ENCODE measurements at regions not wholly inside any gene's neighbourhood (a gene's known extent, or its start where the extent isn't known, plus 50 kb on each side); places are given as distances from the start of the nearest gene placed in this dataset.

DNA sequence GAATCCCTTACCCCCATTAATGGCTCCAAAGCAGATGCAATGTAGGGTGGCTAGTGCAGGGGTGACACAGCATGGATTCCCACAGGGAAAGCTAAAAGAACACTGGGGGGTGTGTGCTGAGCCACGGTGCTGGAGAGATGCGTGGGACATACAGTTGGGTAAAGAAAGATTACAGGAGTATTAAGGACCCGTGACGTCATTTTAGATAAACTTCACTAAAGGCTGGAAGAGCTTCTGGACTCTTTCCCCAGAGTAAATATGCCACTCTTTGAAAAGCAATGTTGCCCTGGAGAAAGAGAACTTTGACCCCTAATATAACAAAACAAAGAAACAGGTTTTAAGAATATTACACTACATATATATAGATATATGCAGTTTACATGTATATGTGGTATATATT is 481.5 kb upstream of the VSTM2A start:
- Histone ChIP-seq H3K79me1 (replicated peaks; ENCODE audit: low read length, poor library complexity, severe bottlenecking) (no peaks in the 10 kb centered on the region), H3K9ac (ENCODE audit: low read length) (no peak overlapping the region), H3K36me3 (ENCODE audit: control insufficient read depth in 1 of 2, insufficient read depth in 2 of 2, low read depth in 1 of 2, low read length in 2 of 2) (no peaks in the 10 kb centered on the region), H3K14ac (ENCODE audit: low read length in 2 of 2) (no peak overlapping the region), H3K4me1 (ENCODE audit: control insufficient read depth, insufficient read depth, low read depth, low read length) (no peaks in the 10 kb centered on the region), H2AK5ac (ENCODE audit: low read length, severe bottlenecking) (no peak overlapping the region), H2BK15ac (ENCODE audit: low read depth, poor library complexity, severe bottlenecking) (no peak overlapping the region), H3K4me3 (ENCODE audit: insufficient read depth in 1 of 2, low read depth in 1 of 2, low read length in 2 of 2) (no peak overlapping the region), H2BK12ac (ENCODE audit: low read length in 2 of 2) (no peak overlapping the region), H2BK120ac (ENCODE audit: low read depth, low read length) (no peak overlapping the region), H3K27me3 (ENCODE audit: control insufficient read depth in 1 of 2, insufficient read depth in 1 of 2, low read length in 2 of 2) (no peaks in the 10 kb centered on the region), H4K8ac (ENCODE audit: low read length) (no peak overlapping the region), H3K27ac (ENCODE audit: low read length, poor library complexity, severe bottlenecking) (no peak overlapping the region), H3K4ac (ENCODE audit: low read depth in 1 of 2, low read length in 2 of 2) (no peak overlapping the region), H4K91ac (ENCODE audit: low read length) (no peak overlapping the region), H2BK5ac (ENCODE audit: low read depth, low read length, poor library complexity, severe bottlenecking) (no peak overlapping the region), H3K18ac (ENCODE audit: low read depth in 1 of 2, low read length in 2 of 2) (no peak overlapping the region), H3K9me3 (ENCODE audit: control insufficient read depth, low read length) (peaks cover 4% of the 10 kb centered on the region), H2AFZ (ENCODE audit: low read depth, low read length) (no peak overlapping the region), H3K4me2 (ENCODE audit: low read length, poor library complexity, severe bottlenecking) (no peak overlapping the region), H3K23ac (ENCODE audit: low read length in 2 of 2) (no peak overlapping the region)
- no peak for DNase-seq
- WGBS = 87% methylated on average over 4 of the region's 4 CpGs

DNA sequence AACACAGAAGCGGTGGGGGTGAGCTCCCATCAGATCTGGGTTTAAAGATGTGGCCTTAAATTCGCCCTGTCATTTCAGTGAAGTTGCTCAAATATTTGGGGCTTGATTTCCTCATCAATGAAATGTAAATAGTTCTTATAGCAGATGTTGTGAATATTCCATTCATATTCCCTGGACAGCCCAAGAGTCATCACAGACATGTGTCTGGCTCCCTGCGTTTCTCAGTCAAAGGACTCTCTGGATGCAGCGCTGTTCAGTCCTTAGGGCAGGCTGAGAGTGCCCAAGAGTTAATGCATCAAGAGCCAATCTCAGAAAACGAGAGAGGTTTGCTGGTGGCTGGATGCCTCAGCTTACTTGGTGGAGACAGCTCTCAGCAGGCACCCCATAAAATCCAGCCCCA is 475.5 kb upstream of the VSTM2A start:
- no peak overlapping the region for H4K91ac ChIP-seq (ENCODE audit: low read length)
- H2BK15ac ChIP-seq (ENCODE audit: low read depth, poor library complexity, severe bottlenecking) = no peak overlapping the region
- no peak overlapping the region for H3K27ac ChIP-seq (ENCODE audit: low read length, poor library complexity, severe bottlenecking)
- H4K8ac ChIP-seq (ENCODE audit: low read length) = no peak overlapping the region
- H3K4me3 ChIP-seq (ENCODE audit: insufficient read depth in 1 of 2, low read depth in 1 of 2, low read length in 2 of 2) = no peak overlapping the region
- H3K4me2 ChIP-seq (ENCODE audit: low read length, poor library complexity, severe bottlenecking) = no peak overlapping the region
- H3K14ac ChIP-seq (ENCODE audit: low read length in 2 of 2) = no peak overlapping the region
- no peak overlapping the region for H2BK120ac ChIP-seq (ENCODE audit: low read depth, low read length)
- no peak overlapping the region for H2BK5ac ChIP-seq (ENCODE audit: low read depth, low read length, poor library complexity, severe bottlenecking)
- H3K9me3 ChIP-seq (ENCODE audit: control insufficient read depth, low read length) = no peaks in the 10 kb centered on the region
- H2BK12ac ChIP-seq (ENCODE audit: low read length in 2 of 2) = no peak overlapping the region
- H3K18ac ChIP-seq (ENCODE audit: low read depth in 1 of 2, low read length in 2 of 2) = no peak overlapping the region
- no peak overlapping the region for H2AK5ac ChIP-seq (ENCODE audit: low read length, severe bottlenecking)
- no peak overlapping the region for H3K23ac ChIP-seq (ENCODE audit: low read length in 2 of 2)
- H2AFZ ChIP-seq (ENCODE audit: low read depth, low read length) = no peak overlapping the region
- H3K79me1 ChIP-seq (replicated peaks; ENCODE audit: low read length, poor library complexity, severe bottlenecking) = no peaks in the 10 kb centered on the region
- no peak overlapping the region for H3K4ac ChIP-seq (ENCODE audit: low read depth in 1 of 2, low read length in 2 of 2)
- H3K36me3 ChIP-seq (ENCODE audit: control insufficient read depth in 1 of 2, insufficient read depth in 2 of 2, low read depth in 1 of 2, low read length in 2 of 2) = no peaks in the 10 kb centered on the region
- H3K27me3 ChIP-seq (ENCODE audit: control insufficient read depth in 1 of 2, insufficient read depth in 1 of 2, low read length in 2 of 2) = no peaks in the 10 kb centered on the region
- no peak overlapping the region for H3K9ac ChIP-seq (ENCODE audit: low read length)
- H3K4me1 ChIP-seq (ENCODE audit: control insufficient read depth, insufficient read depth, low read depth, low read length) = no peaks in the 10 kb centered on the region
- WGBS = 71% methylated on average over 4 of the region's 5 CpGs
- DNase-seq = no peak

DNA sequence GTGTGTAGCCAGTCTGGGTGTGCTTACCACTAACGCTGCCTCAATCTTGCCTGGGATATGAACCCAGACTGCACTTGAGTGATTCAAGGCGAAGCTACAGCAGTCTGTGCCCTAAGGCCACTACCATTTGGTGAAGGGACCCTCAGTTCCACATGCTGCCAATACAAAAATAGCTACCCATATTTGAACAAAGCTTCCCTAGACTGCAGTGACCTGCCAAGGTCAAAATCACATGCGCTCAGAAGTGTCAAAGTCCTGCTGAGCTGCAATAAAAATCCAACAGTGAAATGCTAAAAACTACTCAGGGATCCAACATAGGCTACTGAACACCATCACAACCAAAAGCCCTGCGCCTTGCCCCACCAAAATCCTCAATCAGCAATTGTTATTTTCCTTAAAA is 472.3 kb upstream of the VSTM2A start:
- H4K8ac ChIP-seq (ENCODE audit: low read length) = no peak overlapping the region
- H3K4ac ChIP-seq (ENCODE audit: low read depth in 1 of 2, low read length in 2 of 2) = no peak overlapping the region
- no peak overlapping the region for H2BK5ac ChIP-seq (ENCODE audit: low read depth, low read length, poor library complexity, severe bottlenecking)
- H3K18ac ChIP-seq (ENCODE audit: low read depth in 1 of 2, low read length in 2 of 2) = no peak overlapping the region
- H3K79me1 ChIP-seq (replicated peaks; ENCODE audit: low read length, poor library complexity, severe bottlenecking) = no peaks in the 10 kb centered on the region
- no peak overlapping the region for H3K27ac ChIP-seq (ENCODE audit: low read length, poor library complexity, severe bottlenecking)
- no peak overlapping the region for H2BK120ac ChIP-seq (ENCODE audit: low read depth, low read length)
- H3K4me1 ChIP-seq (ENCODE audit: control insufficient read depth, insufficient read depth, low read depth, low read length) = no peaks in the 10 kb centered on the region
- H3K36me3 ChIP-seq (ENCODE audit: control insufficient read depth in 1 of 2, insufficient read depth in 2 of 2, low read depth in 1 of 2, low read length in 2 of 2) = no peaks in the 10 kb centered on the region
- H3K23ac ChIP-seq (ENCODE audit: low read length in 2 of 2) = no peak overlapping the region
- no peak overlapping the region for H2AK5ac ChIP-seq (ENCODE audit: low read length, severe bottlenecking)
- no peak overlapping the region for H2BK12ac ChIP-seq (ENCODE audit: low read length in 2 of 2)
- no peak overlapping the region for H3K4me2 ChIP-seq (ENCODE audit: low read length, poor library complexity, severe bottlenecking)
- no peaks in the 10 kb centered on the region for H3K27me3 ChIP-seq (ENCODE audit: control insufficient read depth in 1 of 2, insufficient read depth in 1 of 2, low read length in 2 of 2)
- no peak overlapping the region for H3K4me3 ChIP-seq (ENCODE audit: insufficient read depth in 1 of 2, low read depth in 1 of 2, low read length in 2 of 2)
- no peak overlapping the region for H3K9ac ChIP-seq (ENCODE audit: low read length)
- H2AFZ ChIP-seq (ENCODE audit: low read depth, low read length) = no peak overlapping the region
- WGBS = 74% methylated on average over 4 of the region's 4 CpGs
- no peaks in the 10 kb centered on the region for H3K9me3 ChIP-seq (ENCODE audit: control insufficient read depth, low read length)
- DNase-seq = no peak
- H4K91ac ChIP-seq (ENCODE audit: low read length) = no peak overlapping the region
- H2BK15ac ChIP-seq (ENCODE audit: low read depth, poor library complexity, severe bottlenecking) = no peak overlapping the region
- H3K14ac ChIP-seq (ENCODE audit: low read length in 2 of 2) = no peak overlapping the region

DNA sequence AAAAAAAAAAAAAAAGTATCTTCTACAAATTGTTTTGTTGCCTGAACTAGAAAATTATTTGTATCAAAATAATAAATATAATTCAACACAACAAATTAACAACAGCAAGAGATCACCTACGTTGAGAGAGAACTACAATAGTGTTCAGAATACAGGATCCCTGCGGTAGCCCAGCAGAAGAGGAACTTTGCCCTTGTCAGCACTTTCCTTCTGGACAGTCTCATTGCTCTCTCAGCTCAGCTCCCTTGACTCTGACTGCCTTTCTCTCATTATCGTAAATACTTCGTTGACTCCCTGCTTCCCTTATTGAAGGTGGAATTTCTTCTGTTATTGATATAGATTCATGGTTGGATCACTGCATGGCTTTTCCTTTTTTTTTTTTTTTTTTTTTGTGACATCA is 469.5 kb upstream of the VSTM2A start:
- H3K4me1 ChIP-seq (ENCODE audit: control insufficient read depth, insufficient read depth, low read depth, low read length) = no peaks in the 10 kb centered on the region
- 63% methylated on average over 2 of the region's 4 CpGs for WGBS
- no peak overlapping the region for H3K9ac ChIP-seq (ENCODE audit: low read length)

More for the DNA sequence above, 469.5 kb upstream of the VSTM2A start:
- no peak for DNase-seq
- H2AK5ac ChIP-seq (ENCODE audit: low read length, severe bottlenecking) = no peak overlapping the region
- H3K14ac ChIP-seq (ENCODE audit: low read length in 2 of 2) = no peak overlapping the region
- H2BK12ac ChIP-seq (ENCODE audit: low read length in 2 of 2) = no peak overlapping the region
- H3K27me3 ChIP-seq (ENCODE audit: control insufficient read depth in 1 of 2, insufficient read depth in 1 of 2, low read length in 2 of 2) = no peaks in the 10 kb centered on the region
- H3K9me3 ChIP-seq (ENCODE audit: control insufficient read depth, low read length) = no peaks in the 10 kb centered on the region
- H3K4me2 ChIP-seq (ENCODE audit: low read length, poor library complexity, severe bottlenecking) = no peak overlapping the region
- H3K4ac ChIP-seq (ENCODE audit: low read depth in 1 of 2, low read length in 2 of 2) = no peak overlapping the region
- H4K8ac ChIP-seq (ENCODE audit: low read length) = no peak overlapping the region
- H3K4me3 ChIP-seq (ENCODE audit: insufficient read depth in 1 of 2, low read depth in 1 of 2, low read length in 2 of 2) = no peak overlapping the region
- no peak overlapping the region for H3K23ac ChIP-seq (ENCODE audit: low read length in 2 of 2)
- no peak overlapping the region for H4K91ac ChIP-seq (ENCODE audit: low read length)
- no peak overlapping the region for H3K18ac ChIP-seq (ENCODE audit: low read depth in 1 of 2, low read length in 2 of 2)
- H3K79me1 ChIP-seq (replicated peaks; ENCODE audit: low read length, poor library complexity, severe bottlenecking) = no peaks in the 10 kb centered on the region
- H2AFZ ChIP-seq (ENCODE audit: low read depth, low read length) = no peak overlapping the region
- H2BK5ac ChIP-seq (ENCODE audit: low read depth, low read length, poor library complexity, severe bottlenecking) = no peak overlapping the region
- no peaks in the 10 kb centered on the region for H3K36me3 ChIP-seq (ENCODE audit: control insufficient read depth in 1 of 2, insufficient read depth in 2 of 2, low read depth in 1 of 2, low read length in 2 of 2)
- no peak overlapping the region for H3K27ac ChIP-seq (ENCODE audit: low read length, poor library complexity, severe bottlenecking)
- no peak overlapping the region for H2BK120ac ChIP-seq (ENCODE audit: low read depth, low read length)
- no peak overlapping the region for H2BK15ac ChIP-seq (ENCODE audit: low read depth, poor library complexity, severe bottlenecking)

Measured in mesenchymal stem cell (in vitro differentiated cells and primary cell).